ENCODE measurements at regions not wholly inside any gene's neighbourhood (a gene's known extent, or its start where the extent isn't known, plus 50 kb on each side); places are given as distances from the start of the nearest gene placed in this dataset.
"Not testable (repeated sequence)": the region's sequence is repeated elsewhere in the genome, so short reads cannot be mapped to it uniquely, and the experiment has no call there.

DNA sequence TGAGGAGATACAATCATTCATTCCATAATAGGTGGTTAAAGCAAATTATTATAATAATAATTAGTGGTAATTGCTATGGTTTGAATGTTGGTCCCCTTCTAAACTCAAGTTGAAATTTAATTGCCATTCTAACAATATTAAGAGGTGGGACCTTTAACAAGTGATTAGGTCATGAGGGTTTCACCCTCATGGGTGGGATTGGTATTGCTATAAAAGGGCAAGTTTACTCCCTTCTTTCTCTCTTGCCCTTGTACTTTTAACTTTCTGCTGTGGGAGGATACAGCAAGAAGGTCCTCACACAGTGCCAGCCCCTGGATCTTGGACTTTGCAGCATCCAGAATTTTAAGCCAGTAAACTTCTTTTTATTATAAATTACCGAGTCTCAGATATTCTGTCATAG lies 101.9 kb upstream of the PARP8 start:
- in situ Hi-C loops (cut with HindIII; ENCODE audit: low pct_unique_long_range_greater_than_20kb, low sequenced_read_pairs): no loop called here
- TF ChIP-seq JUND (IDR thresholded peaks at IDR 0.05; ENCODE audit: low read depth): no peak
- DNase-seq (ENCODE audit: low read depth in 1 of 2, low spot score in 1 of 2): no peak

DNA sequence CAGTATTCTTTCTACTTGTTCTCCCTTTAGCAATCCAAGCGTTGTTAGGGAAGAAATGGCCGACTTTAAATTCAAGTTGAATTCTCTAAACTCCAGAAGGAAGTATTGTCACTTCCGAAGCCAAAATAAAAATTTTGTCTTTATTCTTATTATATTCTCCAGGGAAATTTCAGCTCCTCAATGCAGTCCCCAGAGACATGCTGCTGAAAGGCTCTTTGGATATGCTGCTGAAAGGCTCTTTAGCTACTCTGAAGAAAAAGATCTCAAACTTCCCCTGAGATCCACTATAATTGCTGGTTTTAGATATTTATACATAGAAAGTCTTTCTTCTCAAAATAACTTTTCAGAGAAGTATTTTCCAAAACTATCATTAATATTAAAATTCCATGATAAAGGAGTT lies 92.3 kb upstream of the PARP8 start:
- no peak for DNase-seq (ENCODE audit: low read depth in 1 of 2, low spot score in 1 of 2)
- in situ Hi-C loops (cut with HindIII; ENCODE audit: low pct_unique_long_range_greater_than_20kb, low sequenced_read_pairs): no loop called here
- no peak for TF ChIP-seq JUND (IDR thresholded peaks at IDR 0.05; ENCODE audit: low read depth)

DNA sequence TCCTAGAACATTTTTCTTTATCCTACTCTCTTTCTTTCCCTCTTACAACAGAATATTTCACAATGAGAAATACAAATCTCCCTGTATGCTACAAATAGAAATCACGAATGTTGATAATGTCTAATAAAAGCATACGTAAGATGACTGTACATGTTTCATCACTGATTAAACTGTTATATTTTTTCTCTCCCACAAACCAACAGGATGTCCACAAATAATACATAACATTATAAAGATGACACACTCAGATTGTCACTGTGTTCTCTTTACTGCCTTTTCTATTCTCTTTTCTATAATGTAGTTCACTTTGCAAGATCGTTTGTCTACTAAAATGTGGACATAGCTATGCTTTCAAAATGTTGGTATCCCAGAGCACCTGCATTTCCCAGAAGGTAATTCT lies 90.7 kb upstream of the PARP8 start:
- TF ChIP-seq JUND (IDR thresholded peaks at IDR 0.05; ENCODE audit: low read depth): no peak
- DNase-seq (ENCODE audit: low read depth in 1 of 2, low spot score in 1 of 2): no peak
- in situ Hi-C loops (cut with HindIII; ENCODE audit: low pct_unique_long_range_greater_than_20kb, low sequenced_read_pairs): no loop called here

DNA sequence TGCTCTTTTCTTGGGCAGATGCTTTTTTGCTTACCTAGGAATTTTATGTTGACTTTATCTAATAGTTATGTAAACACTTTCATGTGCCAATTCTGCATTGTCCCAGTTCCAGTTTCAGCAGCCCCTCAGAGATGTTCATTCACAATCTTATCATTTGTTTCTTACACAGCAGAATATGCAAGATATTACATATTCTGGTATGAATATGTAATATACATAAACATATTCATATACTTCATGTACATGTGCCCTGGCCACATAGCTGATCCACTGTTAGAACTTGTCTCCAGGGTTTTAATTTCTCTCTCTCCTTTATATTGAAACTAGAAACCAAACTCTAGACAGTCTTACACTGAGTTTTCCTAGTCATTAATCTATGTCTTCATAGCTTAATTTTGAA lies 90.2 kb upstream of the PARP8 start:
- in situ Hi-C loops (cut with HindIII; ENCODE audit: low pct_unique_long_range_greater_than_20kb, low sequenced_read_pairs): no loop called here
- no peak for TF ChIP-seq JUND (IDR thresholded peaks at IDR 0.05; ENCODE audit: low read depth)
- no peak for DNase-seq (ENCODE audit: low read depth in 1 of 2, low spot score in 1 of 2)

DNA sequence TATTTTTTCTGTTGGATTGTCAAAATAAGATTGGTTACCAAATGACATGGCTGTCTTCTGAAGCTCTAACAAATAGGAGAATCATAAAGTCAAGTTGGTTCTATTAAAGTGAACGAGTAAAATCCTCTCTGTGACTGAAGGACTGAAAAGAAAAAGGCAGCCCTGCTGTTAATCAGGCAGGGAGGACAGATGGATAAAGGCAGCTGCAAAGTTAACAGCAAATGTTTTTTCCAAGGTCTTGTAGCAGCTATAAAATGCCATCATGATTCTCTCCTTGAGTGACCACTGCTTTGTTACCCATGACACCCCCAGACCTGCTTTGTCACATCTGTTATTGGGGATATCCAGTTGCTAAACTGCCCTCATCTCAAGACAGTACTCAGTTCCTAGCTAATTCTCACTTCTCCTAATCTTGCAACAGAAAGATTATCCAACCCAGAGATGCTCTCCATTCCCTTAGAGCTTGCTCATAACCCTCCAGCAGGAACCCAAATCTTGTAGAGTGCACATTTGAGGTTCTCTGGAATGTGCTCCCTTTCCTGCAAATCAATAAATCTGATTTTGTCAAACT lies 89.7 kb upstream of the PARP8 start:
- no peak for TF ChIP-seq JUND (IDR thresholded peaks at IDR 0.05; ENCODE audit: low read depth)
- no peak for DNase-seq (ENCODE audit: low read depth in 1 of 2, low spot score in 1 of 2)

DNA sequence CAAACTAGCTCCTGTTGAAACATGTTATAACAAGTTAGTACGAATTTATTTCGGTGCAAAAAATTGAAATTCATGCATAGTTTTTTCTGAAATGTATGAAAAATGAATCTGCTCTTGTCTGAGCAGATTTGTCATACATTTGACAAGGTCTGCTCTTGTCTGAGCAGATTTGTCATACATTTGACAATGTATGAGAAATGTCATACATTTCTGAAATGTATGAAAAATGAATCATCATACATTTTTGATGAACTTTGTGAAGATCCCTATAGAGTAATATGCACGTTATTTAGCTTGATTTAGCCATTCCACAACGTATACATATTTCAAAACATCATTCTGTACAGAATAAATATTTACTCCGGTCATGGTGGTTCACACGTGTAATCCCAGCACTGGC lies 85.9 kb upstream of the PARP8 start:
- in situ Hi-C loops (cut with HindIII; ENCODE audit: low pct_unique_long_range_greater_than_20kb, low sequenced_read_pairs): no loop called here
- TF ChIP-seq JUND (IDR thresholded peaks at IDR 0.05; ENCODE audit: low read depth): no peak
- no peak for DNase-seq (ENCODE audit: low read depth in 1 of 2, low spot score in 1 of 2)

More for the DNA sequence above, 89.7 kb upstream of the PARP8 start:
- in situ Hi-C loops (cut with HindIII; ENCODE audit: low pct_unique_long_range_greater_than_20kb, low sequenced_read_pairs): no loop called here

DNA sequence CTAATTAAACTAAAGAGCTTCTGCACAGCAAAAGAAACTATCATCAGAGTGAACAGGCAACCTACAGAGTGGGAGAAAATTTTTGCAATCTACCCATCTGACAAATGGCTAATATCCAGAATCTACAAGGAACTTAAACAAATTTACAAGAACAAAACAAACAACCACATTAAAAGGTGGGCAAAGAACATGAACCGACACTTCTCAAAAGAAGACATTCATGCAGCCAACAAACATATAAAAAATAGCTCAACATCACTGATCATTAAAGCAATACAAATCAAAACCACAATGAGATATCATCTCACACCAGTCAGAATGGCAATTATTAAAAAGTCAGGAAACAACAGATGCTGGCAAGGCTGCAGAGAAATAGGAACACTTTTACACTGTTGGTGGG lies 84.6 kb upstream of the PARP8 start:
- in situ Hi-C loops (cut with HindIII; ENCODE audit: low pct_unique_long_range_greater_than_20kb, low sequenced_read_pairs): not testable (repeated sequence)

DNA sequence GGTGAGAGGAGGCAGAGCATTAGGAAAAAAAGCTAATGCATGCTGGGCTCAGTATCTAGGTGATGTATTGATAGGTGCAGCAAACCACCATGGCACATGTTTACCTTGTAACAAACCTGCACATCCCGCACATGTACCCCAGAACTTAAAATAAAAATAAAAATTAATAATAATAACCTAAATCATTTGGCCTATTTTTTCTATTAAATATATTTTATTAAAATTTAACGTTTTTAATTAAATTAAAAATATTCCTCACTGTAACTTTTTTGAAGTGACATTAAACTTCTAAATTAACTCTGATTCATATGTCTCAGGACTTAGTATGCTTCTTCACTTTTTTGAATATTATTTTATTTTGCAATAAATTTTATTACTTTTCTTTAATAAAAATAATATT lies 83.7 kb upstream of the PARP8 start:
- TF ChIP-seq JUND (IDR thresholded peaks at IDR 0.05; ENCODE audit: low read depth): no peak
- no peak for DNase-seq (ENCODE audit: low read depth in 1 of 2, low spot score in 1 of 2)
- in situ Hi-C loops (cut with HindIII; ENCODE audit: low pct_unique_long_range_greater_than_20kb, low sequenced_read_pairs): no loop called here

More for the DNA sequence above, 84.6 kb upstream of the PARP8 start:
- not testable (repeated sequence) for DNase-seq (ENCODE audit: low read depth in 1 of 2, low spot score in 1 of 2)

DNA sequence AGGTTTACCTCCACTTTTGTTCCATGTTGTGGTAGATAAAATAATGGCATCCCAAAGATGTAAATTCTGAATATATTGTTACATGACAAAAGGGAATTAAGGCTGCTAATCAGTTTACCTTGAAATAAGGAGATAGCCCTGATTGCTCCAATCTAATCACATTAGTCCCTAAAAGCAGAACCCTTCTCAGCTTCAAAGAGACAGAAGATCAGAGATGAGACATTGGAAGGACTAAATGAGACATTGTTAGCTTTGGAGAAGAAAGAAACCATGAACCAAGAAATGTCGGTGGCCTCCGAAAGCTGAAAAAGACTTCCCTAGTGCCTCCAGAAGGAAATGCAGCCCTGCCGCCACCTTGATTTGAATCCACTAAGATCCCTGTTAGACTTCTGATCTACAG lies 82.8 kb upstream of the PARP8 start:
- in situ Hi-C loops (cut with HindIII; ENCODE audit: low pct_unique_long_range_greater_than_20kb, low sequenced_read_pairs): no loop called here
- DNase-seq (ENCODE audit: low read depth in 1 of 2, low spot score in 1 of 2): no peak
- no peak for TF ChIP-seq JUND (IDR thresholded peaks at IDR 0.05; ENCODE audit: low read depth)

DNA sequence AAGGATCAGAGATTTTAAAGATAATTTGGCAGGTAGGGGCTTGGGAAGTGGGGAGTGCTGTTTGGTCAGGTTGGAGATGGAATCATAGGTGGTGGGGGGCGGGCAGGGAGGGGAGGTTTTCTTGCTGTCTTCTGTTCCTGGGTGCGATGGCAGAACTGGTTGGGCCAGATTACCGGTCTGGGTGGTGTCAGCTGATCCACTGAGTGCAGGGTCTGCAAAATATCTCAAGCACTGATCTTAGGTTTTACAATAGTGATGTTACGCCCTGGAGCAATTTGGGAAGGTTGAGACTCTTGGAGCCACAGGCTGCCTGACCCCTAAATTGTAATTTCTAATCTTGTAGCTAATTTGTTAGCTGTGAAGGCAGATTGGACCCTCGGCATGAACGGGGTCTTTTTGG lies 78.0 kb upstream of the PARP8 start:
- DNase-seq (ENCODE audit: low read depth in 1 of 2, low spot score in 1 of 2); in situ Hi-C loops (cut with HindIII; ENCODE audit: low pct_unique_long_range_greater_than_20kb, low sequenced_read_pairs): not testable (repeated sequence)

DNA sequence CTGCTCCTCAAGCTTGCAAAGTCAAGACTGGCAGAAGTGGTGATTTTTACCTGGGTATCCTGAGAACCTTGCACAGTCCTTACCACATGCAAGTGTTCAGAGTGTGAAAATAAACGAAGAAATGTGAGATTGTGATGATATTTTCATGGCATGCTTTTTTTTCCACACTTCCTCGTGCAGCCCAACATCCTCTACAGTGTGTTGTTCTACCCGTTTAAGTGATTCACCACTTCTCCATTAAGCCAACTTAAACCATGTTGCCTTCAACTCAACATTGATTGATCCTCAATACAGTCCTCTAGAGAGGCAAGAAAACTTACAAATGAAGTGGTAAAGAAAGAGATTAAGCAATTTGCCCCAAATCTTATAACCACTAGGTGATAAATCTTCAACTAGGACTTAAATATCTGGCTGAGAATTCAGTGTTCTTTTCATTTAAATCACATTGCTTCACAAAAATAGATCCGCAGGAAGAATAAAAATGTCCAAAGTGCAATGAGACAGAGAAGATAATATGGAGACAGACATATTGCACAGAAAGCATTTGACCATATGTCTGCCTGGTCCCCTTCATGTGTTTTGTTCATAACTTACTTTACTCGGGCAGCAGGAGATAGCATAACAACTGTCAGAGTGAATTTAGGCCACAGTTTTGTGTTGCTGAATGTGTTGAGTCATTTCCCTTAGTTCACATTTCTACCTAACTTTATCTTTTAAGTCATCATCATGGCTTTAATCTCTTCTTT lies 75.8 kb upstream of the PARP8 start:
- DNase-seq (ENCODE audit: low read depth in 1 of 2, low spot score in 1 of 2); in situ Hi-C loops (cut with HindIII; ENCODE audit: low pct_unique_long_range_greater_than_20kb, low sequenced_read_pairs): not testable (repeated sequence)

DNA sequence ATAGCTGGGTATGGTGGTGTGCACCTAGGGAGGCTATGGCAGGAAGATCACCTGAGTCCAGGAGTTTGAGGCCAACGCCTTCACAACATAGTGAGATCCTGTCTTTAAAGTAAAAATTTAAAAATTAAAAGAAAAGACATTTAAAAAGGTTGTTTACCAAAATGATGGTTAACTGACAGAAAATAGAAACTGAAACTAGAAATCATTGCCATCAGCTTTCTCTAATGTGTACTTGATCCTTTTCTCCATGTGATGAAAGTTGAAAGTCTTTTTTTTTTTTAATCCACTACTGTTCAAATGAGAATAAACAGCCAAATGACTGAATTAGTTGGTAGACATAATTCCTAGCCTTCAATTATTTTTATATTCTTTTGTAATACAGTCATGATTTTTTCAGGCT lies 75.1 kb upstream of the PARP8 start:
- DNase-seq (ENCODE audit: low read depth in 1 of 2, low spot score in 1 of 2); in situ Hi-C loops (cut with HindIII; ENCODE audit: low pct_unique_long_range_greater_than_20kb, low sequenced_read_pairs): not testable (repeated sequence)

DNA sequence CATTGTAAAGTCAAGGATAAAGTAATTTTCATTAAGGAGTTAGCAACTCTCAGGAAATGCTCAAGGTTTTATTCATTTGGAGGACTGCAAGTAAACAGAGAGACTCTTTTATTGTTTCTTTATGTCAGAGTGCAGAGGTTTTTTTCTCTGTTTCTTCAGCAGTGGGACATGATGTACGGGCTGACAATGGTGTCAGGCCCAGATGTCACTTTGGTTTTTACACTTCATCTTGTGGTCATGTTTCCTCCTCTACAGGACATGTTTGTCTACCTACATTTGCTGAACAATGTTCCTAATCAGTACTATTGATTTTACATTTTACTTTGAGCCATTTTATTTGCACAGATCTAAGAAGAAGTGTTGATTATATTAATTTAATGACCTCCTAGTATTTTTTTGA lies 72.8 kb upstream of the PARP8 start:
- in situ Hi-C loops (cut with HindIII; ENCODE audit: low pct_unique_long_range_greater_than_20kb, low sequenced_read_pairs): no loop called here
- no peak for TF ChIP-seq JUND (IDR thresholded peaks at IDR 0.05; ENCODE audit: low read depth)
- no peak for DNase-seq (ENCODE audit: low read depth in 1 of 2, low spot score in 1 of 2)

DNA sequence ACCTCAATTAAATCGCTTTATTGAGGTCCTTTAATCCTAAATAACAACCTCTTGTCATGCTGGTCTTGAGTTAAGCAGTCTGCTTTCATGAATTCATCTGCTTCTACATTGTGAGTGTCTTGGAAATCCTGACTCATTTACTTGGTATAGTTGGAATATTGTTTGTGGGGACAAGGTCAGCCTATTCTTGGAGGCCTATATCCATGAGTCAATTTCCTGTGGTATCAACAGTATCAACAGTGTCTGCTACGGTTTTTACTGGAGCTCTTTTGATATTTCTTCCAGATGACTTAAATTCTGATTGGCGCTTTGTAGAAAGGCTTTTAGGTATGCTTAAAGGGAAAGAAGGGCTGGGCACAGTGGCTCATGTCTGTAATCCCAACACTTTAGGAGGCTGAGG lies 71.2 kb upstream of the PARP8 start:
- in situ Hi-C loops (cut with HindIII; ENCODE audit: low pct_unique_long_range_greater_than_20kb, low sequenced_read_pairs): no loop called here
- no peak for DNase-seq (ENCODE audit: low read depth in 1 of 2, low spot score in 1 of 2)

DNA sequence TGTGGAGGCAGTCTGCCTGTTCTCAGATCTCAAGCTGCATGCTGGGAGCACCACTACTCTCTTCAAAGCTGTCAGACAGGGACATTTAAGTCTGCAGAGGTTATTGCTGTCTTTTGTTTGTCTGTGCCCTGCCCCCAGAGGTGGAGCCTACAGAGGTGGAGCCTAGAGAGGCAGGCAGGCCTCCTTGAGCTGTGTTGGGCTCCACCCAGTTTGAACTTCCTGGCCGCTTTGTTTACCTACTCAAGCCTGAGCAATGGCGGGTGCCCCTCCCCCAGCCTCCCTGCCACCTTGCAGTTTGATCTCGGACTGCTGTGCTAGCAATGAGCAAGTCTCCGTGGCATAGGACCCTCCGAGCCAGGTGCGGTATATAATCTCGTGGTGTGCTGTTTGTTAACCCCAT lies 64.9 kb upstream of the PARP8 start:
- in situ Hi-C loops (cut with HindIII; ENCODE audit: low pct_unique_long_range_greater_than_20kb, low sequenced_read_pairs): not testable (repeated sequence)
- peak in 1 of 2 experiments; percentile 64 for DNase-seq (ENCODE audit: low read depth in 1 of 2, low spot score in 1 of 2)

More for the DNA sequence above, 71.2 kb upstream of the PARP8 start:
- TF ChIP-seq JUND (IDR thresholded peaks at IDR 0.05; ENCODE audit: low read depth): no peak

All from T47D (cell line).